ENCODE measurements at regions not wholly inside any gene's neighbourhood (a gene's known extent, or its start where the extent isn't known, plus 50 kb on each side); places are given as distances from the start of the nearest gene placed in this dataset.

DNA sequence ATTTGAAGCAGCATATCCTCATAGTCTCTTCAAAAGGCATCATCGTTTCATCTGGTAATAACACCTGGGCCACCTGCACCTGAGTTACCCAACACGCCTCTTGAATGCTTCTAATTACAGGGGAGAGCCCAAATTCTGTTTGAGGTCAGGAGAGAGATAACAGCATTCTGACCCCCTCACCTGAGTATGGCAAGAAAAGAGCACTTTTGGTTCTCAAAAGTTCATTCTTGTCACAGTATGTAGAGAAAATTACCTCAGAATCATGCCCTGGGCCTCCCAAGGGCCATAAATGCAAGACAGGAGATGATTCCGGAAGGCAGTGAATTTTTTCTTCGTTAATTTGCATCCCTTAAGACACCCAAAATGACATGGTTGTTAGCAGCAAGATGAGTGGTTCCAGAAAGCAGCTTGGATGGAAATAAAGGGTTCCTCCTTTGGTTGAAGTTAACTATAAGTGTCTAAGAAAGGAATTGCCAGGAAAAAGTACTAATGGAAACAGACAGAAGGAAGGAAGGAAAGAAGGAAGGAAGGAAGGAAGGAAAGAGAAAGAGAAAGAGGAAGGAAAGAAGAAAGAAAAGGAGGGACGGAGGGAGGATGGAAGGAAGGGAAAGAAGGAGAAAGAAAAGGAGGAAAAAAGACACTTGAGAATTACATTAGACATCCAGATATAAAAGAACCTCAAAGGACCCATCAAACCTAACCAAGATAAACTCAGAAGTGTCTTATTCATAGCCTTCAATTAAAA lies 228.4 kb upstream of the RHOBTB1 start:
- no peak for DNase-seq (ENCODE audit: low spot score)
- intact Hi-C loops (cut with micrococcal nuclease; ENCODE audit: unreplicated experiment), result no loop called here
- no peak overlapping the region for H3K27ac ChIP-seq (ENCODE audit: low read depth, low read length, poor library complexity, severe bottlenecking)
- no peaks in the 10 kb centered on the region for H3K36me3 ChIP-seq (ENCODE audit: insufficient read depth, low read length, poor library complexity, severe bottlenecking)
- CTCF ChIA-PET, result no interaction called here
- peaks cover 4% of the 10 kb centered on the region for H3K9me3 ChIP-seq (ENCODE audit: low read depth, low read length, poor library complexity, severe bottlenecking)
- H3K4me1 ChIP-seq (ENCODE audit: insufficient read depth, low read length, poor library complexity, severe bottlenecking), result no peaks in the 10 kb centered on the region
- no TSS peak for BruUV-seq (replicated peaks)
- H3K4me3 ChIP-seq (ENCODE audit: low read depth, low read length, poor library complexity, severe bottlenecking), result no peak overlapping the region
- no peaks in the 10 kb centered on the region for H3K27me3 ChIP-seq (replicated peaks; ENCODE audit: insufficient read depth, low read depth, low read length, poor library complexity)
- TF ChIP-seq, protein P1, sequence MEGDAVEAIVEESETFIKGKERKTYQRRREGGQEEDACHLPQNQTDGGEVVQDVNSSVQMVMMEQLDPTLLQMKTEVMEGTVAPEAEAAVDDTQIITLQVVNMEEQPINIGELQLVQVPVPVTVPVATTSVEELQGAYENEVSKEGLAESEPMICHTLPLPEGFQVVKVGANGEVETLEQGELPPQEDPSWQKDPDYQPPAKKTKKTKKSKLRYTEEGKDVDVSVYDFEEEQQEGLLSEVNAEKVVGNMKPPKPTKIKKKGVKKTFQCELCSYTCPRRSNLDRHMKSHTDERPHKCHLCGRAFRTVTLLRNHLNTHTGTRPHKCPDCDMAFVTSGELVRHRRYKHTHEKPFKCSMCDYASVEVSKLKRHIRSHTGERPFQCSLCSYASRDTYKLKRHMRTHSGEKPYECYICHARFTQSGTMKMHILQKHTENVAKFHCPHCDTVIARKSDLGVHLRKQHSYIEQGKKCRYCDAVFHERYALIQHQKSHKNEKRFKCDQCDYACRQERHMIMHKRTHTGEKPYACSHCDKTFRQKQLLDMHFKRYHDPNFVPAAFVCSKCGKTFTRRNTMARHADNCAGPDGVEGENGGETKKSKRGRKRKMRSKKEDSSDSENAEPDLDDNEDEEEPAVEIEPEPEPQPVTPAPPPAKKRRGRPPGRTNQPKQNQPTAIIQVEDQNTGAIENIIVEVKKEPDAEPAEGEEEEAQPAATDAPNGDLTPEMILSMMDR (conservative IDR thresholded peaks at IDR 0.05; ENCODE audit: low read depth, low read length), result no peak
- TF ChIP-seq EZH2 (IDR thresholded peaks at IDR 0.05; ENCODE audit: borderline replicate concordance, low read depth, low read length, poor library complexity, severe bottlenecking), result no peak
- POLR2A ChIA-PET (ENCODE audit: low non-redundant PET), result no interaction called here

DNA sequence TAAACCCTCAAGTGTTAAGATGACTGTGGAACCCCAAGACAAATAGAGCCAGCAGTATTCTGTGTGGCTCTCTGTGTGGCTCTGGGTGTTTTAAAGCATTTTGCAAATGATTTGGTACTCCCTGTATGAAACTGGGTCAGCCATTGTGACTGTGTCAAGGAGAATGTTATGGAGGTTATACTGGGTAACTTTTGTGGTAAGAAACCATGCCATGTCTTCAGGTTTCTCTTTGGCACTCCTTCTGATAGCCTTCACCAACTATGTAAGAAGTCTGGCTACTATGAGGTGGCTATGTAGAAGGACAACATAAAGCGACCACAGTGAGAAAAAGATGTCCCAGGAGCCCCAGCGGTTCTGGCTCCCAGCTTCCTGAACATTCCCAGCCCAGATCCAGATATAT lies 226.6 kb upstream of the RHOBTB1 start:
- H3K27ac ChIP-seq (ENCODE audit: low read depth, low read length, poor library complexity, severe bottlenecking), result no peak overlapping the region
- CTCF ChIA-PET, result no interaction called here
- H3K9me3 ChIP-seq (ENCODE audit: low read depth, low read length, poor library complexity, severe bottlenecking), result peaks cover 4% of the 10 kb centered on the region
- BruUV-seq (replicated peaks), result no TSS peak
- H3K27me3 ChIP-seq (replicated peaks; ENCODE audit: insufficient read depth, low read depth, low read length, poor library complexity), result no peaks in the 10 kb centered on the region
- no peak for TF ChIP-seq EZH2 (IDR thresholded peaks at IDR 0.05; ENCODE audit: borderline replicate concordance, low read depth, low read length, poor library complexity, severe bottlenecking)
- TF ChIP-seq, protein P1 (conservative IDR thresholded peaks at IDR 0.05; ENCODE audit: low read depth, low read length), result no peak
- no peaks in the 10 kb centered on the region for H3K36me3 ChIP-seq (ENCODE audit: insufficient read depth, low read length, poor library complexity, severe bottlenecking)
- no peak for DNase-seq (ENCODE audit: low spot score)
- POLR2A ChIA-PET (ENCODE audit: low non-redundant PET), result no interaction called here
- intact Hi-C loops (cut with micrococcal nuclease; ENCODE audit: unreplicated experiment), result no loop called here
- no peak overlapping the region for H3K4me3 ChIP-seq (ENCODE audit: low read depth, low read length, poor library complexity, severe bottlenecking)
- no peaks in the 10 kb centered on the region for H3K4me1 ChIP-seq (ENCODE audit: insufficient read depth, low read length, poor library complexity, severe bottlenecking)

- Histone ChIP-seq H3K9me3 (ENCODE audit: low read depth, low read length, poor library complexity, severe bottlenecking) (peaks cover 4% of the 10 kb centered on the region), H3K27me3 (replicated peaks; ENCODE audit: insufficient read depth, low read depth, low read length, poor library complexity) (no peaks in the 10 kb centered on the region), H3K27ac (ENCODE audit: low read depth, low read length, poor library complexity, severe bottlenecking) (no peak overlapping the region), H3K36me3 (ENCODE audit: insufficient read depth, low read length, poor library complexity, severe bottlenecking) (no peaks in the 10 kb centered on the region), H3K4me3 (ENCODE audit: low read depth, low read length, poor library complexity, severe bottlenecking) (no peak overlapping the region), H3K4me1 (ENCODE audit: insufficient read depth, low read length, poor library complexity, severe bottlenecking) (peaks cover 8% of the 10 kb centered on the region)
- POLR2A ChIA-PET (ENCODE audit: low non-redundant PET), result no interaction called here
- intact Hi-C loops (cut with micrococcal nuclease; ENCODE audit: unreplicated experiment), result no loop called here
- CTCF ChIA-PET, result no interaction called here
- no TSS peak for BruUV-seq (replicated peaks)
- TF ChIP-seq, protein P1 (conservative IDR thresholded peaks at IDR 0.05; ENCODE audit: low read depth, low read length), result no peak
- no peak for TF ChIP-seq EZH2 (IDR thresholded peaks at IDR 0.05; ENCODE audit: borderline replicate concordance, low read depth, low read length, poor library complexity, severe bottlenecking)
- no peak for DNase-seq (ENCODE audit: low spot score)
These were observed 225.3 kb upstream of the RHOBTB1 start for GRCh38 chr10:61169294-61169693.
